Fibroblast of skin of back (primary cell): ENCODE measurements at regions not wholly inside any gene's neighbourhood (a gene's known extent, or its start where the extent isn't known, plus 50 kb on each side); places are given as distances from the start of the nearest gene placed in this dataset.
A peak's percentile ranks its signal among the peaks of the same experiment; 100 is the strongest.
"Not testable (repeated sequence)": the region's sequence is repeated elsewhere in the genome, so short reads cannot be mapped to it uniquely, and the experiment has no call there.

Experiments used
- DNase-seq: peaks from one replicate; pipeline ENCODE4 v3.0.0-alpha.2; 2013

- DNase-seq, result no peak
Observed at GRCh38 chr1:212495766-212496494, 63.2 kb downstream of the NENF start.

DNA sequence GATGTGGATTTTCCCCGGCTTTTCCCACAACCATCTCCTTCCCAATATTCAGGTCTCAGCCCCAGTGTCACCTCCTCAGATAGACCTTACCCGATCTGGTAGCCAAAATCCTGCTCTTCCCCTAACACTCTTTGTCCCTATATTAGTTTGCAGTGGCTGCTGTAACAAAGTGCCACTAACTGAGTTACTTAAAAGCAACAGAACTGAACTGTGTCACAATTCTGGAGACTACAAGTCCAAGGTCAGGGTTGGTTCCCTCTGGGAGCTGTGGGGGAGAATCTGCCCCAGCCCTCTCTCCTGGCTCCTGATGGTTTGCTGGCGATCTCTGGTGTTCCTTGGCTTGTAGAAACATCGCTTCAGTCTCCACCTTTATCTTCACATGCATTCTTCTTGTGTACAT is 64.0 kb downstream of the NENF start:
- DNase-seq, result no peak

DNA sequence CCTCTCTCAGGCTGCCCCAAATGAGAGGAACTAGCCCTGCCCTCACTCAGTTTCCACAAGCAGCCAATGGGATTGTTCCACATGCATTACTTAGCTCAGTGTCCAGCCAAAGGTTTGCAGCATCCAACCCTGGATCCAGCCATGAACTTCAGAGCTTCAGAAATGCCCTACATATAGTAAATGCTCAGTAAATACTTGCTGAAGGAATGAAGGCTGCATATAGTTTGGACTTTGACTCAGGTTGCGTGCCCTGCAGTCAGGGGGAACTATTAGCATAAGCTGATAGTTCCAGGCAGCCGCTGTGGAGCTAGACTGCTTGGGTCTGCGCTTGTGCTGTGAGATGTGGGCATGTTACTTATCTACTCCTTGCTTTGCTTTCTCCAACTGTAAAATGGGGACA is 64.8 kb downstream of the NENF start:
- no peak for DNase-seq

DNA sequence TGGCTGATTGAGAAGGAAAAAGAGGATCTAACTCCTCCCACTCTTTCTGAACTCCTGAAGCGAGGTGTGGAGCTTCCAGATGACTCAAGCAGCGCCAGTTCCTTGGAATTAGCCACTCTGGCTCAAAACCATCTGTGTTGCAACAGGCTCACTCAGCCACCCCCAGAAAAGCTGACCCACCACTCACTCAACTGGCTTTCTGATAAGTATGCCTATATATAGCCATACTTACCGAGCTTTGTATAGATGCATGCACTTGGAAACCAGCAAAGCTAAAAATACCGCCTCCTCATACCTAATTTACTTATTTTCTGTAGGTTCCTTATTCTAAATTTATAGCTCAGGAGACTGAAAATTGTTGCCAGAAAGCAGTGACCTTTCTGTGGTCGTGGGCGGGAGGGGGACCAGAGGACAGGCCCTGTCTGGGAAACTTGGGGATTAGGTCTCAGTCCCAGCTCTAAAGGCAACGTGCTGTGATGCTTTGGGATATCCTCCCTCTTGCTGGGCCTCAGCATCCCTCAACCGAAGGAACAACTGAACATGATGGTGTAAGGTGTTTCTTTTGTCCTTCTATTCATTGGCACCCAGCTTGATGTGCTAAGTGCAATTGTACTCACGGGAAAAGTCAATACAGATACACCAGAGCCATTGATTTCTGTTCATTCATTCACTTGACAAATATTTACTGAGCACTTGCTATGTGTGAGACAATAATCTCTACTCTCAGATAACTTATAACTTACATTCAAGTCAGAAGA is 65.7 kb downstream of the NENF start:
- peak; percentile 49 for DNase-seq

DNA sequence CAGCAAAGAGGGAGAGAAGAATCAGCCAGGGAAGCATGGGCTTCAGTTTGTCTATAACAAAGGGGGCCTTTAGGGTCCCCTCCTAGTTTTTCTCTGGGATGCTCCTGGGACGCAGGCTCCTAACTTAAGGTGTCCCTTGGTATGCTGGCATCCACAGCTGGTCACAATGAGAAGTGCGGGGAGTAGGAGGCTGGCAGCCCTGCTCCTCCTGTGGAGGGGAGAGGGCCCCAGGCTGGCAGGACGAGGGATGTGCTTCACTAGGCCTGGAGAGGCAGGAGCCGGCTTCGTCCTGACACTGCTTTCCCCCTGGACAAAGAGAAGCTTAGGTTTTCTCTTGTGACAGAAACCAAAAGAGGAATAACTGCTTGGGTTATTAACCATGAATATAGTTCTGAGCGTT is 67.6 kb downstream of the NENF start:
- no peak for DNase-seq

DNA sequence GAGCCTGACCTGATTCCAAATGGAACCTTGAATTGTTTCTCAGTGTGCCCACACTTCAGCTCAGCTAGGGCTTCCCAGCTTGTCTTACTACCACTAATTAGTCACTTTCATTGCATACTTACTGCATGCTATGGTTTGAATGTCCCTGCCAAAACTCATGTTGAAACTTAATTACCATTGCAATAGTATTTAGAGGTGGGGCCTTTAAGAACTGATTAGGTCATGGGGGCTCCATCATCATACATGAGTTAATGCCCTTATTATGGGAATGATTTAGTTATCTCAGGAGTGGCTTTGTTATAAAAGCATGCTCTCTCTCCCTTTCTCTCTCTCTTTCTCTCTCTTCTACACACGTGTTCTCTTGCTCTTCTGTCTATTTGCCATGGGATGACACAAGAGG is 68.3 kb downstream of the NENF start:
- DNase-seq, result no peak

GRCh38 chr1:212503714-212504113 is 71.0 kb downstream of the NENF start:
- DNase-seq, result no peak

- no peak for DNase-seq
Observed at GRCh38 chr1:212504171-212504803, 71.6 kb downstream of the NENF start.

GRCh38 chr1:212506666-212507065 is 73.9 kb downstream of the NENF start:
- DNase-seq, result peak; percentile 11

DNA sequence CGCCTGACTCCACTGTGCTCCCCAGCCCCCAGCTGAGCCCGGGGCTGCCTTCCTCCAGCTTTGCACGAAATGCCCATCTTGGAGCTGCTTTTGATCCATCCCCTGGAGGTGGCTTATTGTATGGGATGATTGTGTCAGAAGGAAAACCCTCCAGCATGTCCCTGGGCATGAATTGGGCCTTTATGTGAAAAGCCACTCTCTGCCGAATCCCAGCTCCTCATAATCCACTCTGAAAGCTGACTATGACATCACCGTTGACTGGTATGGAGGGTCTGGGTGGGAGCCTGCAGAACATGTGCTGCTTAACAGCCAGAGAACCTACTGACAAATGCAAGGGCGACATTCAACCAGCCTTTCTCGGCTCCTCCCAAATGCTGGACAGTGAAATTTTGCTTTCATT is 74.6 kb downstream of the NENF start:
- DNase-seq, result no peak

- DNase-seq, result peak; percentile 72
Observed at GRCh38 chr1:212512816-212513559, 80.3 kb downstream of the NENF start.

- DNase-seq, result no peak
Observed at GRCh38 chr1:212513586-212513985, 80.9 kb downstream of the NENF start.

- DNase-seq, result peak; percentile 90
Observed at GRCh38 chr1:212514056-212514614, 81.4 kb downstream of the NENF start.

- no peak for DNase-seq
Observed at GRCh38 chr1:212514782-212515181, 82.1 kb downstream of the NENF start.

DNA sequence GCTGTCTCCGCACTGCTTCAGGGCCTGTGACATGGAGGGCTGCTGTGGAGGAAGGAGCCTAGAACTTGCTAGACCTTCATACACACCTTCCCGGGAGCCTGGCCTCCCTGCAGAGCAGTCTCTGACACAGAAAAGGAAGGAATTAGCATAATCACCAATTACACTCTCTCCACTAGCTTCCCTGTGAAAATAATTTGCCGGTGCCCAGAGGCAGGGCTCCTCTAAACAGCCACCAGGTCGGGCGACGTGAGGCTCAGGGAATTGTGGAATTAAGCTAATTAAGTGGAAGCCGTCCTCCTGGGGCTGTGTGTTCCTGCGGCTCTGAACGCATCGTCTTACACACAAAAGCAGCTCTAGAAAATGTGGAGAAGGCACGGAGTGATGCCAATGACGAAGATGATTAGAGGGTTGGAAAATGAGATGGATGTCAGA is 82.6 kb downstream of the NENF start:
- DNase-seq, result no peak

DNA sequence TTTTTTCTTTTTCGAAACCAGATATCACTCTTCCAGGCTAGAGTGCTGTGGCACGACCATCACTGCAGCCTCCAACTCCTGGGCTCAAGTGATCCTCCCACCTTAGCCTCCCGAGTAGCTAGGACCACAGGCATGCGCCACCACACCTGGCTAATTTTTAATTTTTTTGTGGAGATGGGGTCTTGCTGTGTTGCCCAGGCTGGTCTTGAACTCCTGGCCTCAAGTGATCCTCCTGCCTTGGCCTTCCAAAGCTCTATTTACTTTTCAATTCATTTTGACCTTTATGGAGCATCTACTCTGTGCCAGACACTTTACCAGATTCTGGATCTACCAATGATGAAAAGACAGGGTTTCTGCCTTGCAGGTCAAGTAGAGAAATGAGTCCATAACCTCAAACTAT is 83.3 kb downstream of the NENF start:
- not testable (repeated sequence) for DNase-seq

DNA sequence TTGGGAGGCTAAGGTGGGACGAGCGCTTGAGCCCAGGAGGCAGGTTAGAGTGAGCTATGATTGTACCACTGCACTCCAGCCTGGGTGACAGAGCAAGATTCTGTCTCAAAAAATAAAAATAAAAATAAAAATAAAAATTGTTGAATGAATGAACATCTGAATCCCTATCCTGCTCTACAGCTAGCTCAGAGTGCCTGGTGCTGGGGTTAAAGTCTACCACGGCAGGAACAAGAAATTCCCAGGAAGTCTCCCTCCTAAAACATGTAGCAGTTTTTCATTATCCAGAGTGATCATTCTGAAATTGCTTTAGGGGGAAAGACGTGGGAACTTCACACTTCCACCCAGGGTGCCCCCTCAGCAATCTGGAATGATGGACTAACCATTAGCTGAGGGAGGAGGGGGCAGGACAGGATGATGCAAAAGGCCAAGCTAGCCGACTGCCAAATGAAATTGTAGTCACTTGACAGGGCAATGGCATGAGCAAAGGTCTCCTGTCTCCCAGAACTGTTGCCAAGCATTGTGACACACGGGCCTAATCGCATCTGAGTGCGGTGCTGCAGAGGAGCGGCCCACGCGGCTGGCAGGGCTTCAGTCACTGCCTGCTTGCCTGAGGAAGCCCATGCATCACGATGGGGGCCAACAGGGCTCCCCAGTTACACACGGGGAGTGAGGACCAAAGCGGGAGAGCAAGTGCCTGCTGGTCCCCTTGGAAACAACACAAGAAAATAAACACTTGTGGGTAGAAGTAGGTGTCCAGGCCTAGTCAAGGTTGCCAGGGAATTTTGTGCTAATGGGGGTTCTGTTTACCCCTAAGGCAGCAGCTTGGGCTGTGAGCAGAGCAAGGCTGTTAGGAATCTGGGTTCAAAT is 85.7 kb downstream of the NENF start:
- peak; percentile 36 for DNase-seq

DNA sequence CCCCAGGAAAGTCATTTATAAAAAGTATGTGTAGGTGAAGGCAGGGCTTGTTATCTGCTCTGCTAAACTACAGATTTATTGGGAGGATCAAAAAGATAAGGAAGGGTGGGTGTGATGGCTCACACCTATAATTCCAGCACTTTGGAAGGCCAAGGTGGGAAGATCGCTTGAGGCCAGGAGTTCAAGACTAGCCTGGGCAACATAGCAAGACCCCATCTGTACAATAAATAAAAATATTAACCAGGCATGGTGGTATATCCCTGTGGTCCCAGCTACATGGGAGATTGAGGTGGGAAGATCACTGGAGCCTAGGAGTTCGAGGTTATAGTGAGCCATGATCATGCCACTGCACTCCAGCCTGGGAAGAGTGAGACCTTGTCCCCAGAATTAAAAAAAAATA is 86.4 kb downstream of the NENF start:
- DNase-seq, result no peak

DNA sequence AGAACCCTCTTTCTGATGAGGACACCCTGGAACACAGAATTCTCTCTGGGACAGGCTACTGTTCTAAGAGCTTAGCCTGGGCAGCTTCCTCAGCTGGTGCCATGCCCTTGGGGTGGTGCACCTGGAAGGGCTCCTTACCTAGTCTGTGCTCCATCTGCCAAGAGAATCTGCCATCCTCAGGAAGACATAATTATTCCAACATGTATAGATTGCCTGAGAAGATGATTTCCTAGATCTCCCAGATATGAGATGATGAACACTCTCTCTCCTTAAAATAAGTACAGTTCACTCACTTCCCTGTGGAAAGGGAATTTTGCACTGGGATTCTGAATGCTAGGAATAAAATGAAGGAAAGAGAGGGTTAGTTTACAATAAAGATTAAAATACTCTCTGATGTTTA is 87.6 kb downstream of the NENF start:
- no peak for DNase-seq

- no peak for DNase-seq
Observed at GRCh38 chr1:212520746-212521145, 87.8 kb upstream of the ATF3 start.

DNA sequence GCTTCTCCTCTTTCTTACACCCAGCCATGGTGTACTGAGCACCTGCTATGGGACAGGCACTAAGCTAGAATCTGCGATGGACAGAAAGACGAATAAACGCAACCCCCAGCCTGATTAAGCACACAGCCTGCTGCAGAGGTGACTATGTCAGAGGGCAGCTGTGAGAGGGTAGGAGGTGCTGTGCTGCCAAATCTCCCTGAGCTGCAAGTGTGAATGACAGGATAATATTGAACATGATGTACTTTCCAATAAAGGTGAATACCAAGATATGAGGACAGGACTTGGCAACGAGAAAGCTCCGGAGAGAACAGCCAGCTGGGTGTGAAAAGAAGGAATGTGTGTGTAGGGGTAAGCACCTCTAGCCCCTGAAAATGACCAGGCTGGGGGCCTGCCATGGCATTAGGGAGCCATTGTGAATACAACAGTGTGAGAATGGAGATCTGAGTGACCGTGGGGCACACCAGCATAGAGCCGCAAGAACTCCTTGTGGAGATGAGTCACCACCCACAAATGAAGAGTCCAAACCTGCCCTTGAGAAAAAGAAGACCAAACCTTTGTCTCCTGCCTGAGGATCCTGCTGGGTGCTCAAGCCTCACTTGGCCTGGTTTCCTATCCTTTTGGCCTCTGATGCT is 83.0 kb upstream of the ATF3 start:
- DNase-seq, result peak; percentile 48
